ENCODE measurements at regions not wholly inside any gene's neighbourhood (a gene's known extent, or its start where the extent isn't known, plus 50 kb on each side); places are given as distances from the start of the nearest gene placed in this dataset.

DNA sequence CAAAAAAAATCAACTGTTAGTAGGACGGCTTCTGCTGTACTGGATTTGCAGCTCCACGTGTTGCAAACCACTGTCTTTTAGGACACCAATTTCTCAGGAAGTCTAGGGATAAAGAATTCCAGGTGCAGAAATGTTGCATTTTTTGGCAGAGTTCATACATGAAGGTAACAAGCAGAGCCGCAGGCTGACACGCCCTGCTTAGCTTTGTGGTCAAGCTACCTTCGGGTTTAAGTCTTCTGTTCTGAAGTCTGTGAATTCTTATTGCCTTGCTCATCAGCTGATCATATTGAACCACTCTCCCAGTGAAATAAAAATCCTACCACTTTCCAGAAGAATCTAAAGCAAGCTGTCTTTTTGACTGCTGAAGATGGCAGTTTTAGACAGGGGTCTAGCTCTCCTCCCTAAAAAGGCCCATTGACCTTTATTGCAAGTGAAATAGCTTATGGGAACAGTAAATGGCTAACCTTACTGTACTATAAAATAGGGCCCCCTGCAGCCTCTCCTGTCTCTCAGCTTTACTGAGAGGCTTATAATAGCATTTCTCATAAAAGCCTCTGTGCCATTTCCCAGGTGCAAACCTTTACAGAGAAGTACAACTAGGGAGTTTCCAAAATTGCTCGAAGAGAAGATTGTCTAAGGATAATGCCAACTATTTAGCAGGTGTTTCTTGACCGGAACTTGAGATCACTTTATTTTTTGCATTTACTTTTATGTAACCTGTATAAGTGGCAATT lies 262.2 kb upstream of the IL12A start:
- ChIA-PET RAD21 (ENCODE audit: low non-redundant PET in 1 of 2, low total read pairs in 2 of 2, uncharacterized antibody in 2 of 2, unreplicated experiment in 2 of 2) (no interaction called here), CTCF (interaction anchor here (0.6 kb wide), 1 partner anchor 79 kb away, joined by 3 read pairs; no protein-coding TSS in a partner anchor), POLR2A (no interaction called here)
- Histone ChIP-seq H3K79me2 (ENCODE audit: insufficient read depth, low read length) (no peaks in the 10 kb centered on the region), H3K9ac (ENCODE audit: low read length) (no peak overlapping the region), H3K27ac (ENCODE audit: low read depth, low read length) (no peak overlapping the region), H2AFZ (ENCODE audit: low read depth, low read length, poor library complexity, severe bottlenecking) (peak overlapping the region; percentile 88), H3K9me3 (ENCODE audit: control insufficient read depth in 1 of 2, insufficient read depth in 1 of 2, low read depth in 1 of 2, low read length in 2 of 2) (no peaks in the 10 kb centered on the region), H3K4me3 (replicated peaks in 1 of 2; ENCODE audit: low read depth in 1 of 2, low read length in 2 of 2) (0 out of 4 replicates have a peak overlapping the region, but pooled peaks of 1 of the 2 experiments have one; percentile 14), H3K9me2 (ENCODE audit: insufficient read depth) (no peaks in the 10 kb centered on the region), H3K36me3 (ENCODE audit: control insufficient read depth in 1 of 2, insufficient read depth in 2 of 2, low read length in 2 of 2) (no peaks in the 10 kb centered on the region), H3K4me1 (ENCODE audit: control insufficient read depth in 1 of 2, insufficient read depth in 2 of 2, low read length in 2 of 2) (peaks cover 9 to 13% of the 10 kb centered on the region in 2 experiments), H4K20me1 (ENCODE audit: insufficient read depth) (no peaks in the 10 kb centered on the region), H3K4me2 (ENCODE audit: low read length) (peak overlapping the region; percentile 64), H3K27me3 (ENCODE audit: insufficient read depth, low read length) (no peaks in the 10 kb centered on the region)
- TF ChIP-seq SIN3A (IDR thresholded peaks at IDR 0.05; ENCODE audit: low read depth) (0 out of 2 replicates have a peak, but pooled peaks have one; percentile 18), JUND (IDR thresholded peaks at IDR 0.05) (peak; percentile 30; the same call in 1 of the 2 replicates), ZFX (IDR thresholded peaks at IDR 0.05) (no peak), POLR2AphosphoS5 (IDR thresholded peaks at IDR 0.05; ENCODE audit: low read depth, low read length) (no peak), SP1 (IDR thresholded peaks at IDR 0.05; ENCODE audit: low read depth) (peak; percentile 26; the same call in 1 of the 2 replicates), RAD21 (IDR thresholded peaks at IDR 0.05; ENCODE audit: low read depth) (no peak), FOSL1 (IDR thresholded peaks at IDR 0.05; ENCODE audit: low read depth) (peak; percentile 36), EZH2phosphoT487 (IDR thresholded peaks at IDR 0.05; ENCODE audit: borderline replicate concordance) (no peak), YY1 (IDR thresholded peaks at IDR 0.05; ENCODE audit: extremely low read depth, insufficient replicate concordance, low read depth, low read length) (no peak), CBX3 (IDR thresholded peaks at IDR 0.05; ENCODE audit: low read depth) (no peak), EZH2 (IDR thresholded peaks at IDR 0.05) (no peak), CEBPB (IDR thresholded peaks at IDR 0.05; ENCODE audit: low read depth) (0 out of 2 replicates have a peak, but pooled peaks have one; percentile 9), EGR1 (IDR thresholded peaks at IDR 0.05; ENCODE audit: low read depth) (no peak), SRF (IDR thresholded peaks at IDR 0.05; ENCODE audit: low read depth) (no peak), ELF1 (IDR thresholded peaks at IDR 0.05; ENCODE audit: borderline replicate concordance, low read depth) (no peak)
- TF ChIP-seq, protein P1, sequence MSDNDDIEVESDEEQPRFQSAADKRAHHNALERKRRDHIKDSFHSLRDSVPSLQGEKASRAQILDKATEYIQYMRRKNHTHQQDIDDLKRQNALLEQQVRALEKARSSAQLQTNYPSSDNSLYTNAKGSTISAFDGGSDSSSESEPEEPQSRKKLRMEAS (IDR thresholded peaks at IDR 0.05): no peak
- TF ChIP-seq, protein P2, sequence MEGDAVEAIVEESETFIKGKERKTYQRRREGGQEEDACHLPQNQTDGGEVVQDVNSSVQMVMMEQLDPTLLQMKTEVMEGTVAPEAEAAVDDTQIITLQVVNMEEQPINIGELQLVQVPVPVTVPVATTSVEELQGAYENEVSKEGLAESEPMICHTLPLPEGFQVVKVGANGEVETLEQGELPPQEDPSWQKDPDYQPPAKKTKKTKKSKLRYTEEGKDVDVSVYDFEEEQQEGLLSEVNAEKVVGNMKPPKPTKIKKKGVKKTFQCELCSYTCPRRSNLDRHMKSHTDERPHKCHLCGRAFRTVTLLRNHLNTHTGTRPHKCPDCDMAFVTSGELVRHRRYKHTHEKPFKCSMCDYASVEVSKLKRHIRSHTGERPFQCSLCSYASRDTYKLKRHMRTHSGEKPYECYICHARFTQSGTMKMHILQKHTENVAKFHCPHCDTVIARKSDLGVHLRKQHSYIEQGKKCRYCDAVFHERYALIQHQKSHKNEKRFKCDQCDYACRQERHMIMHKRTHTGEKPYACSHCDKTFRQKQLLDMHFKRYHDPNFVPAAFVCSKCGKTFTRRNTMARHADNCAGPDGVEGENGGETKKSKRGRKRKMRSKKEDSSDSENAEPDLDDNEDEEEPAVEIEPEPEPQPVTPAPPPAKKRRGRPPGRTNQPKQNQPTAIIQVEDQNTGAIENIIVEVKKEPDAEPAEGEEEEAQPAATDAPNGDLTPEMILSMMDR (IDR thresholded peaks at IDR 0.05 in 2 of 3, conservative IDR thresholded peaks at IDR 0.05 in 1 of 3; ENCODE audit: borderline replicate concordance in 1 of 3, insufficient read depth in 1 of 3, low read depth in 2 of 3, low read length in 2 of 3): no peak
- TF ChIP-seq, protein P3, sequence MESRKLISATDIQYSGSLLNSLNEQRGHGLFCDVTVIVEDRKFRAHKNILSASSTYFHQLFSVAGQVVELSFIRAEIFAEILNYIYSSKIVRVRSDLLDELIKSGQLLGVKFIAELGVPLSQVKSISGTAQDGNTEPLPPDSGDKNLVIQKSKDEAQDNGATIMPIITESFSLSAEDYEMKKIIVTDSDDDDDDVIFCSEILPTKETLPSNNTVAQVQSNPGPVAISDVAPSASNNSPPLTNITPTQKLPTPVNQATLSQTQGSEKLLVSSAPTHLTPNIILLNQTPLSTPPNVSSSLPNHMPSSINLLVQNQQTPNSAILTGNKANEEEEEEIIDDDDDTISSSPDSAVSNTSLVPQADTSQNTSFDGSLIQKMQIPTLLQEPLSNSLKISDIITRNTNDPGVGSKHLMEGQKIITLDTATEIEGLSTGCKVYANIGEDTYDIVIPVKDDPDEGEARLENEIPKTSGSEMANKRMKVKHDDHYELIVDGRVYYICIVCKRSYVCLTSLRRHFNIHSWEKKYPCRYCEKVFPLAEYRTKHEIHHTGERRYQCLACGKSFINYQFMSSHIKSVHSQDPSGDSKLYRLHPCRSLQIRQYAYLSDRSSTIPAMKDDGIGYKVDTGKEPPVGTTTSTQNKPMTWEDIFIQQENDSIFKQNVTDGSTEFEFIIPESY (IDR thresholded peaks at IDR 0.05; ENCODE audit: extremely low read depth, insufficient replicate concordance, low read length): no peak
- TF ChIP-seq, protein P4, sequence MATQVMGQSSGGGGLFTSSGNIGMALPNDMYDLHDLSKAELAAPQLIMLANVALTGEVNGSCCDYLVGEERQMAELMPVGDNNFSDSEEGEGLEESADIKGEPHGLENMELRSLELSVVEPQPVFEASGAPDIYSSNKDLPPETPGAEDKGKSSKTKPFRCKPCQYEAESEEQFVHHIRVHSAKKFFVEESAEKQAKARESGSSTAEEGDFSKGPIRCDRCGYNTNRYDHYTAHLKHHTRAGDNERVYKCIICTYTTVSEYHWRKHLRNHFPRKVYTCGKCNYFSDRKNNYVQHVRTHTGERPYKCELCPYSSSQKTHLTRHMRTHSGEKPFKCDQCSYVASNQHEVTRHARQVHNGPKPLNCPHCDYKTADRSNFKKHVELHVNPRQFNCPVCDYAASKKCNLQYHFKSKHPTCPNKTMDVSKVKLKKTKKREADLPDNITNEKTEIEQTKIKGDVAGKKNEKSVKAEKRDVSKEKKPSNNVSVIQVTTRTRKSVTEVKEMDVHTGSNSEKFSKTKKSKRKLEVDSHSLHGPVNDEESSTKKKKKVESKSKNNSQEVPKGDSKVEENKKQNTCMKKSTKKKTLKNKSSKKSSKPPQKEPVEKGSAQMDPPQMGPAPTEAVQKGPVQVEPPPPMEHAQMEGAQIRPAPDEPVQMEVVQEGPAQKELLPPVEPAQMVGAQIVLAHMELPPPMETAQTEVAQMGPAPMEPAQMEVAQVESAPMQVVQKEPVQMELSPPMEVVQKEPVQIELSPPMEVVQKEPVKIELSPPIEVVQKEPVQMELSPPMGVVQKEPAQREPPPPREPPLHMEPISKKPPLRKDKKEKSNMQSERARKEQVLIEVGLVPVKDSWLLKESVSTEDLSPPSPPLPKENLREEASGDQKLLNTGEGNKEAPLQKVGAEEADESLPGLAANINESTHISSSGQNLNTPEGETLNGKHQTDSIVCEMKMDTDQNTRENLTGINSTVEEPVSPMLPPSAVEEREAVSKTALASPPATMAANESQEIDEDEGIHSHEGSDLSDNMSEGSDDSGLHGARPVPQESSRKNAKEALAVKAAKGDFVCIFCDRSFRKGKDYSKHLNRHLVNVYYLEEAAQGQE (IDR thresholded peaks at IDR 0.05; ENCODE audit: low read depth): no peak
- BruUV-seq (replicated peaks): no TSS peak
- DNase-seq (ENCODE audit: low read depth, low spot score) (peak; percentile 55), ATAC-seq (peak; percentile 92)
- intact Hi-C loops (cut with micrococcal nuclease): no loop called here

Data from HCT116 (cell line).